ENCODE measurements at regions not wholly inside any gene's neighbourhood (a gene's known extent, or its start where the extent isn't known, plus 50 kb on each side); places are given as distances from the start of the nearest gene placed in this dataset.

DNA sequence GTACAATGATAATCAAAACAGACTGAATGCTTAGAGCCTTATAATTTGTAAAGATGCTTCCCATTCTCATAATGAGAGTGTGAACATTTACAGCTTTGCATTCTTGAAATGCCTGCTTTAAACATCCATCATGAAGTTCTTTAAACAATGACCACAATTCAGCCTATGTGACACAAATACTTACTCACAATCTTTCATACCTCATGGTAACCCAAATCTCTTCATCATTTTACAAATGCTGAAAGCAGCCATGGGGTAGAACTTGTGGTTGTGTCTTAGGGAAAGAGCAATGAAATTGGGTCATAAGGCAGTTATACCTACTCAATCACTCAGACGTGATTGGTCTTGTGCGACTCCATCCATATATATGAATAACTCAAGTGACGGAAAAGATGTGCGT, 140.7 kb downstream of the RND3 start:
- H3K27me3 Mint-ChIP-seq (ENCODE audit: low read depth), result no peaks in the 10 kb centered on the region
- DNase-seq (ENCODE audit: low read depth, low spot score), result no peak
- H3K27ac Mint-ChIP-seq (ENCODE audit: unreplicated experiment), result no peak overlapping the region
- H3K36me3 Mint-ChIP-seq (ENCODE audit: low read depth), result no peaks in the 10 kb centered on the region
- TF ChIP-seq CTCF (conservative IDR thresholded peaks at IDR 0.05), result no peak
- no peak overlapping the region for H3K4me3 Mint-ChIP-seq
- peaks cover 6% of the 10 kb centered on the region for H3K9me3 Mint-ChIP-seq
- H3K4me1 Mint-ChIP-seq, result peaks cover 11% of the 10 kb centered on the region

DNA sequence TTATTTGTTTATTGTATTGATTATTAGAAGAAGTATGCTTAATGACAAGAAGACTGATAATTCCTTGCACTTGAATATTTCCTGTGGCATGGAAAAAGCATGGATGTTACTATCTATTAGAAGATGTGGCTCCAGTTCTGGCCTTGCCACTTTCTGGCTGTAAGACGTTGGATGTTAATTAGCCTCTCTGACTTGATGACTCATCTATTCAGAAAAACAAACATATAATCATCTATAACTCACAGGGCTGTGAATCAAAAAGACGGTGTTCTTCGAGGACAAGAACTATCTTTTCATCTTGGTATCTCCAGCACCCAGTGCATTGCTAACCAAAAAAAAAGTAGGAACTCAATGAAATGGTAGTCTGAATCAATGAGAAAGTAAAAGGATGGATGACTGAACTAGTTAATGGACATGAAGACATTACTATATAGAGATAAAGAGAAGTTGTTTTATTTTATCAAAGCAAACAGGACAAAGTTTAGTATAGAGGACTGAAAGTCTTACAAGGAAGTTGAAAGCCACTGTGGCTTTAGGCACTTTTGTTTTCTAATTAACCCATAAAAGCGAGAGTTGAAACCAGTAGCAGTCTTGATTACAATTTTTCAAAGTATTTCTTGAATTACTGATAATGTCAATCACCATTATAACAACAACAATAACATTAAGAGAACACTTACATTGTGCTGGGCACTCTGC, 145.3 kb downstream of the RND3 start:
- Mint-ChIP-seq H3K4me3 (no peak overlapping the region), H3K27ac (ENCODE audit: unreplicated experiment) (no peak overlapping the region), H3K4me1 (peaks cover 7% of the 10 kb centered on the region), H3K27me3 (ENCODE audit: low read depth) (no peaks in the 10 kb centered on the region), H3K36me3 (ENCODE audit: low read depth) (no peaks in the 10 kb centered on the region), H3K9me3 (peaks cover 6% of the 10 kb centered on the region)
- DNase-seq (ENCODE audit: low read depth, low spot score), result no peak
- TF ChIP-seq CTCF (conservative IDR thresholded peaks at IDR 0.05), result no peak

GRCh38 chr2:150339951-150340350, 147.5 kb downstream of the RND3 start:
- Mint-ChIP-seq H3K27ac (ENCODE audit: unreplicated experiment) (no peak overlapping the region), H3K4me3 (no peak overlapping the region), H3K36me3 (ENCODE audit: low read depth) (no peaks in the 10 kb centered on the region), H3K9me3 (peaks cover 4% of the 10 kb centered on the region), H3K4me1 (no peaks in the 10 kb centered on the region), H3K27me3 (ENCODE audit: low read depth) (no peaks in the 10 kb centered on the region)
- TF ChIP-seq CTCF (conservative IDR thresholded peaks at IDR 0.05), result no peak
- no peak for DNase-seq (ENCODE audit: low read depth, low spot score)

DNA sequence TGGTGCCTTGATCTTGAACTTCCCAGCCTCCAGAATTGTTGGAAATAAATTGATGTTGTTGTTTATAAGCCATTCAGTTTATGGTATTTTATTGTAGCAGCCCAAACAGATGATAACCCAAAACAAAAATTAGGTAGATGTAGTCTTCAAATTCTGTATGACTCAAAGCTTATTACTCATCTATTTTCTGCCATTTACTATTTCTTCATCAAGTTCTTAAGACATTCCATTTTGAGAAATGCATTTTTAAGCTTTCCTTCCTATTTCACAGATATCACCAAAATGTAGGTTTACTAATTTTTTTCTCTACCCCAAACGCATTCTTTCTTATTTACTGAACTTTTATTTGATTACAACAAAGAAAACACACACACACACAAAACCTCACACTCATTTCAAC, 148.2 kb downstream of the RND3 start:
- Mint-ChIP-seq H3K36me3 (ENCODE audit: low read depth) (no peaks in the 10 kb centered on the region), H3K4me3 (no peak overlapping the region), H3K4me1 (no peaks in the 10 kb centered on the region), H3K9me3 (peaks cover 4% of the 10 kb centered on the region), H3K27me3 (ENCODE audit: low read depth) (no peaks in the 10 kb centered on the region), H3K27ac (ENCODE audit: unreplicated experiment) (no peak overlapping the region)
- no peak for TF ChIP-seq CTCF (conservative IDR thresholded peaks at IDR 0.05)
- no peak for DNase-seq (ENCODE audit: low read depth, low spot score)

DNA sequence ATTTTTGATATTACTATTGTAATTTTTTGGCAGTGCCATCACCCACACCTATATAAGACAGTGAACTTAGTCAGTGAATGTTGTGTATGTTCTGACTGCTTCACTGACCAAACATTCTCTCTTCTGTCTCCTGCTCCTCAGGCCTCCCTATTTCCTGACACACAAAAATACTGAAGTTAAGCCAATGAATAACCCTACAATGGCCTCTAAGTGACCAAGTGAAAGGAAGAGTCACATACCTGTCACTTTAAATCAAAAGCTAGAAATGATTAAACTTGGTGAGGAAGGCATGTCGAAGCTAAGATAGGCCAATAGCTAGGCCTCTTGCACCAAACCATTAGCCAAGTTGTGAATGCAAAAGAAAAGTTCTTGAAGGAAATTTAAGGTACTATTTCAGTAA, 151.9 kb downstream of the RND3 start:
- no peak for TF ChIP-seq CTCF (conservative IDR thresholded peaks at IDR 0.05)
- no peaks in the 10 kb centered on the region for H3K36me3 Mint-ChIP-seq (ENCODE audit: low read depth)
- no peak overlapping the region for H3K4me3 Mint-ChIP-seq
- no peaks in the 10 kb centered on the region for H3K27me3 Mint-ChIP-seq (ENCODE audit: low read depth)
- no peak for DNase-seq (ENCODE audit: low read depth, low spot score)
- H3K27ac Mint-ChIP-seq (ENCODE audit: unreplicated experiment), result no peak overlapping the region
- no peaks in the 10 kb centered on the region for H3K4me1 Mint-ChIP-seq
- H3K9me3 Mint-ChIP-seq, result peaks cover 4% of the 10 kb centered on the region
